Activated effector memory CD4-positive, alpha-beta T cell treated with Interleukin-2 at 50 U/mL for 16 hours (primary cell): ENCODE measurements at regions not wholly inside any gene's neighbourhood (a gene's known extent, or its start where the extent isn't known, plus 50 kb on each side); places are given as distances from the start of the nearest gene placed in this dataset.

Source experiments
- DNase-seq: peaks from one replicate; pipeline ENCODE4 v3.0.0-alpha.2; 2020

- DNase-seq: no peak
These were observed 309.4 kb downstream of the SEC14L1 start for GRCh38 chr17:77449908-77450741.

GRCh38 chr17:77450742-77451244 is 310.0 kb downstream of the SEC14L1 start:
- no peak for DNase-seq

- peak; percentile 69 for DNase-seq
These were observed 310.6 kb downstream of the SEC14L1 start for GRCh38 chr17:77451245-77451893.

- DNase-seq: no peak
These were observed 311.4 kb downstream of the SEC14L1 start for GRCh38 chr17:77451894-77452852.

GRCh38 chr17:77453613-77454241 is 313.0 kb downstream of the SEC14L1 start:
- no peak for DNase-seq

GRCh38 chr17:77454242-77455095 is 313.7 kb downstream of the SEC14L1 start:
- DNase-seq: no peak

GRCh38 chr17:77455111-77455890 is 314.5 kb downstream of the SEC14L1 start:
- DNase-seq: no peak

GRCh38 chr17:77455891-77456260 is 315.1 kb downstream of the SEC14L1 start:
- DNase-seq: no peak

GRCh38 chr17:77456271-77456950 is 315.6 kb downstream of the SEC14L1 start:
- DNase-seq: no peak

- DNase-seq: no peak
These were observed 316.3 kb downstream of the SEC14L1 start for GRCh38 chr17:77456951-77457548.

- DNase-seq: no peak
These were observed 316.9 kb downstream of the SEC14L1 start for GRCh38 chr17:77457572-77458201.

- no peak for DNase-seq
These were observed 317.6 kb downstream of the SEC14L1 start for GRCh38 chr17:77458202-77459017.

GRCh38 chr17:77459018-77459755 is 318.4 kb downstream of the SEC14L1 start:
- DNase-seq: no peak

- DNase-seq: no peak
These were observed 319.8 kb downstream of the SEC14L1 start for GRCh38 chr17:77460514-77461046.

GRCh38 chr17:77461277-77462057 is 320.7 kb downstream of the SEC14L1 start:
- no peak for DNase-seq

GRCh38 chr17:77462090-77462489 is 321.3 kb downstream of the SEC14L1 start:
- no peak for DNase-seq
